SK-N-SH treated with all-trans-retinoic acid at 6 μM for 48 hours (cell line): ENCODE measurements at regions not wholly inside any gene's neighbourhood (a gene's known extent, or its start where the extent isn't known, plus 50 kb on each side); places are given as distances from the start of the nearest gene placed in this dataset.

Source experiments
- ATAC-seq: fragments of 200-7000 bp; cut with Tn5 transposase; 3 replicates; pipeline ENCODE4 v1.9.1; 2020; ENCODE audit warnings: mild to moderate bottlenecking, moderate library complexity
- ARNTL ChIP-seq: fragments of 450-650 bp; formaldehyde crosslinking; IDR thresholded peaks from 2 replicates; pipeline ENCODE4 v1.5.0; 2020; ENCODE audit warnings: low read depth, mild to moderate bottlenecking, moderate library complexity, borderline replicate concordance
- BACH2 ChIP-seq: fragments of 250-450 bp; sonication (Bioruptor Pico); IDR thresholded peaks from 2 replicates; pipeline ENCODE4 v1.9.0; 2021; ENCODE audit warnings: mild to moderate bottlenecking, borderline replicate concordance
- GLIS3 ChIP-seq: fragments of 250-450 bp; sonication (Bioruptor Pico); IDR thresholded peaks from 2 replicates; pipeline ENCODE4 v1.5.0; 2020; ENCODE audit warnings: mild to moderate bottlenecking, moderate library complexity
- ISL1 ChIP-seq: fragments of 250-450 bp; sonication (Bioruptor Pico); IDR thresholded peaks from 2 replicates; pipeline ENCODE4 v2.1.2; 2022; ENCODE audit warnings: mild to moderate bottlenecking, moderate library complexity
- OSR1 ChIP-seq: fragments of 250-450 bp; sonication (Bioruptor Pico); IDR thresholded peaks from 2 replicates; pipeline ENCODE4 v1.8.0; 2022; ENCODE audit warnings: moderate library complexity, mild to moderate bottlenecking, inconsistent platforms
- PPARA ChIP-seq: fragments of 250-450 bp; sonication (Bioruptor Pico); IDR thresholded peaks from 2 replicates; pipeline ENCODE4 v1.5.0; 2020; ENCODE audit warnings: mild to moderate bottlenecking, borderline replicate concordance
- RARB ChIP-seq: fragments of 250-450 bp; sonication (Bioruptor Pico); IDR thresholded peaks from 2 replicates; pipeline ENCODE4 v1.8.0; 2021; ENCODE audit warnings: mild to moderate bottlenecking, moderate library complexity
- SNAI2 ChIP-seq: fragments of 250-450 bp; sonication (Bioruptor Pico); IDR thresholded peaks from 2 replicates; pipeline ENCODE4 v1.5.0; 2020; ENCODE audit warnings: mild to moderate bottlenecking, moderate library complexity
- TCF4 ChIP-seq: fragments of 250-450 bp; sonication (Bioruptor Pico); IDR thresholded peaks from 2 replicates; pipeline ENCODE4 v1.8.0; 2021; ENCODE audit warnings: mild to moderate bottlenecking, moderate library complexity, borderline replicate concordance
- TOX ChIP-seq: fragments of 250-450 bp; sonication (Bioruptor Pico); IDR thresholded peaks from 2 replicates; pipeline ENCODE4 v1.8.0; 2021; ENCODE audit warnings: mild to moderate bottlenecking, moderate library complexity, borderline replicate concordance
- ZC3H10 ChIP-seq: fragments of 250-450 bp; sonication (Bioruptor Pico); IDR thresholded peaks from 2 replicates; pipeline ENCODE4 v1.5.1; 2021; ENCODE audit warnings: mild to moderate bottlenecking, moderate library complexity
- ZFP3 ChIP-seq: fragments of 250-450 bp; sonication (Bioruptor Pico); IDR thresholded peaks from 2 replicates; pipeline ENCODE4 v1.5.0; 2020; ENCODE audit warnings: mild to moderate bottlenecking, moderate library complexity
- ZNF565 ChIP-seq: fragments of 450-650 bp; formaldehyde crosslinking; conservative IDR thresholded peaks from 2 replicates; pipeline ENCODE4 v1.5.0; 2020; ENCODE audit warnings: low read depth, mild to moderate bottlenecking, moderate library complexity
- ZNF70 ChIP-seq: fragments of 450-650 bp; formaldehyde crosslinking; IDR thresholded peaks from 2 replicates; pipeline ENCODE4 v1.5.0; 2020; ENCODE audit warnings: mild to moderate bottlenecking, moderate library complexity
- ZNF8 ChIP-seq: fragments of 450-650 bp; formaldehyde crosslinking; IDR thresholded peaks from 2 replicates; pipeline ENCODE4 v1.5.0; 2020; ENCODE audit warnings: mild to moderate bottlenecking, moderate library complexity
- TF ChIP-seq, protein P1 (sequence below): fragments of 250-450 bp; sonication (Bioruptor Pico); IDR thresholded peaks from 2 replicates; pipeline ENCODE4 v1.5.0; 2020; ENCODE audit warnings: mild to moderate bottlenecking, moderate library complexity
- TF ChIP-seq, protein P2 (sequence below): fragments of 250-450 bp; sonication (Bioruptor Pico); IDR thresholded peaks from 2 replicates; pipeline ENCODE4 v1.5.1; 2020; ENCODE audit warnings: low read depth, mild to moderate bottlenecking, moderate library complexity
- TF ChIP-seq, protein P3 (sequence below): fragments of 250-450 bp; sonication (Bioruptor Pico); IDR thresholded peaks from 2 replicates; pipeline ENCODE4 v1.8.0; 2020; ENCODE audit warnings: mild to moderate bottlenecking, moderate library complexity, borderline replicate concordance
- TF ChIP-seq, protein P4 (sequence below): fragments of 250-450 bp; sonication (Bioruptor Pico); IDR thresholded peaks from 2 replicates; pipeline ENCODE4 v1.8.0; 2021; ENCODE audit warnings: low read depth, mild to moderate bottlenecking, moderate library complexity, borderline replicate concordance

DNA sequence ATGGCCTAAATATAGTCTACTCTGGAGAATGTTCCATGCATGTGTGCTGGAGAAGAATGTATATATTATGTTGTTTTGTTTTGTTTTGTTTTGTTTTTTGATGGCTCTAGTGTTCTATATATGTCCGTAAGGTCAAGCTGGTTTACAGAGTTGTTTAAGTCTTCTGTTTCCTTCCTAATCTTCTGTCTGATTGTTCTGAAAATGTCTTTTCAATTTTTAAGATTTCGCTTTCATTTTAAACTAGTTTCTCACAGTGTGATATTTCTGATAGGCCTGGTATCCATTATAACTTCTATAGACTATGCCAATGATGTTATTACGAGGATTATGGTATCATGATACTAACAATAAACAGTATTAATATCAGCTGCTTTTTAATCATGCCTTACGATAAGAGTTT lies 1126.3 kb upstream of the SORCS1 start:
- TF ChIP-seq ZC3H10 (CRISPR knock-in tag) (no peak), ZNF565 (CRISPR knock-in tag) (no peak), OSR1 (CRISPR knock-in tag) (no peak), ISL1 (CRISPR knock-in tag) (no peak), RARB (CRISPR knock-in tag) (no peak), TCF4 (no peak), ZNF8 (CRISPR knock-in tag) (no peak), BACH2 (CRISPR knock-in tag) (no peak), TOX (no peak), ZNF70 (CRISPR knock-in tag) (no peak), SNAI2 (CRISPR knock-in tag) (no peak), GLIS3 (no peak), ZFP3 (CRISPR knock-in tag) (no peak), PPARA (CRISPR knock-in tag) (no peak), ARNTL (CRISPR knock-in tag) (no peak)
- TF ChIP-seq, protein P1, sequence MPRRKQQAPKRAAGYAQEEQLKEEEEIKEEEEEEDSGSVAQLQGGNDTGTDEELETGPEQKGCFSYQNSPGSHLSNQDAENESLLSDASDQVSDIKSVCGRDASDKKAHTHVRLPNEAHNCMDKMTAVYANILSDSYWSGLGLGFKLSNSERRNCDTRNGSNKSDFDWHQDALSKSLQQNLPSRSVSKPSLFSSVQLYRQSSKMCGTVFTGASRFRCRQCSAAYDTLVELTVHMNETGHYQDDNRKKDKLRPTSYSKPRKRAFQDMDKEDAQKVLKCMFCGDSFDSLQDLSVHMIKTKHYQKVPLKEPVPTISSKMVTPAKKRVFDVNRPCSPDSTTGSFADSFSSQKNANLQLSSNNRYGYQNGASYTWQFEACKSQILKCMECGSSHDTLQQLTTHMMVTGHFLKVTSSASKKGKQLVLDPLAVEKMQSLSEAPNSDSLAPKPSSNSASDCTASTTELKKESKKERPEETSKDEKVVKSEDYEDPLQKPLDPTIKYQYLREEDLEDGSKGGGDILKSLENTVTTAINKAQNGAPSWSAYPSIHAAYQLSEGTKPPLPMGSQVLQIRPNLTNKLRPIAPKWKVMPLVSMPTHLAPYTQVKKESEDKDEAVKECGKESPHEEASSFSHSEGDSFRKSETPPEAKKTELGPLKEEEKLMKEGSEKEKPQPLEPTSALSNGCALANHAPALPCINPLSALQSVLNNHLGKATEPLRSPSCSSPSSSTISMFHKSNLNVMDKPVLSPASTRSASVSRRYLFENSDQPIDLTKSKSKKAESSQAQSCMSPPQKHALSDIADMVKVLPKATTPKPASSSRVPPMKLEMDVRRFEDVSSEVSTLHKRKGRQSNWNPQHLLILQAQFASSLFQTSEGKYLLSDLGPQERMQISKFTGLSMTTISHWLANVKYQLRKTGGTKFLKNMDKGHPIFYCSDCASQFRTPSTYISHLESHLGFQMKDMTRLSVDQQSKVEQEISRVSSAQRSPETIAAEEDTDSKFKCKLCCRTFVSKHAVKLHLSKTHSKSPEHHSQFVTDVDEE (CRISPR knock-in tag), result no peak
- TF ChIP-seq, protein P2, sequence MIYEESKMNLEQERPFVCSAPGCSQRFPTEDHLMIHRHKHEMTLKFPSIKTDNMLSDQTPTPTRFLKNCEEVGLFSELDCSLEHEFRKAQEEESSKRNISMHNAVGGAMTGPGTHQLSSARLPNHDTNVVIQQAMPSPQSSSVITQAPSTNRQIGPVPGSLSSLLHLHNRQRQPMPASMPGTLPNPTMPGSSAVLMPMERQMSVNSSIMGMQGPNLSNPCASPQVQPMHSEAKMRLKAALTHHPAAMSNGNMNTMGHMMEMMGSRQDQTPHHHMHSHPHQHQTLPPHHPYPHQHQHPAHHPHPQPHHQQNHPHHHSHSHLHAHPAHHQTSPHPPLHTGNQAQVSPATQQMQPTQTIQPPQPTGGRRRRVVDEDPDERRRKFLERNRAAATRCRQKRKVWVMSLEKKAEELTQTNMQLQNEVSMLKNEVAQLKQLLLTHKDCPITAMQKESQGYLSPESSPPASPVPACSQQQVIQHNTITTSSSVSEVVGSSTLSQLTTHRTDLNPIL (CRISPR knock-in tag), result no peak
- TF ChIP-seq, protein P3, sequence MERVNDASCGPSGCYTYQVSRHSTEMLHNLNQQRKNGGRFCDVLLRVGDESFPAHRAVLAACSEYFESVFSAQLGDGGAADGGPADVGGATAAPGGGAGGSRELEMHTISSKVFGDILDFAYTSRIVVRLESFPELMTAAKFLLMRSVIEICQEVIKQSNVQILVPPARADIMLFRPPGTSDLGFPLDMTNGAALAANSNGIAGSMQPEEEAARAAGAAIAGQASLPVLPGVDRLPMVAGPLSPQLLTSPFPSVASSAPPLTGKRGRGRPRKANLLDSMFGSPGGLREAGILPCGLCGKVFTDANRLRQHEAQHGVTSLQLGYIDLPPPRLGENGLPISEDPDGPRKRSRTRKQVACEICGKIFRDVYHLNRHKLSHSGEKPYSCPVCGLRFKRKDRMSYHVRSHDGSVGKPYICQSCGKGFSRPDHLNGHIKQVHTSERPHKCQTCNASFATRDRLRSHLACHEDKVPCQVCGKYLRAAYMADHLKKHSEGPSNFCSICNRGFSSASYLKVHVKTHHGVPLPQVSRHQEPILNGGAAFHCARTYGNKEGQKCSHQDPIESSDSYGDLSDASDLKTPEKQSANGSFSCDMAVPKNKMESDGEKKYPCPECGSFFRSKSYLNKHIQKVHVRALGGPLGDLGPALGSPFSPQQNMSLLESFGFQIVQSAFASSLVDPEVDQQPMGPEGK (CRISPR knock-in tag), result no peak
- TF ChIP-seq, protein P4, sequence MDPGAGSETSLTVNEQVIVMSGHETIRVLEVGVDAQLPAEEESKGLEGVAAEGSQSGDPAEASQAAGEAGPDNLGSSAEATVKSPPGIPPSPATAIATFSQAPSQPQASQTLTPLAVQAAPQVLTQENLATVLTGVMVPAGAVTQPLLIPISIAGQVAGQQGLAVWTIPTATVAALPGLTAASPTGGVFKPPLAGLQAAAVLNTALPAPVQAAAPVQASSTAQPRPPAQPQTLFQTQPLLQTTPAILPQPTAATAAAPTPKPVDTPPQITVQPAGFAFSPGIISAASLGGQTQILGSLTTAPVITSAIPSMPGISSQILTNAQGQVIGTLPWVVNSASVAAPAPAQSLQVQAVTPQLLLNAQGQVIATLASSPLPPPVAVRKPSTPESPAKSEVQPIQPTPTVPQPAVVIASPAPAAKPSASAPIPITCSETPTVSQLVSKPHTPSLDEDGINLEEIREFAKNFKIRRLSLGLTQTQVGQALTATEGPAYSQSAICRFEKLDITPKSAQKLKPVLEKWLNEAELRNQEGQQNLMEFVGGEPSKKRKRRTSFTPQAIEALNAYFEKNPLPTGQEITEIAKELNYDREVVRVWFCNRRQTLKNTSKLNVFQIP, result no peak
- no peak for ATAC-seq

DNA sequence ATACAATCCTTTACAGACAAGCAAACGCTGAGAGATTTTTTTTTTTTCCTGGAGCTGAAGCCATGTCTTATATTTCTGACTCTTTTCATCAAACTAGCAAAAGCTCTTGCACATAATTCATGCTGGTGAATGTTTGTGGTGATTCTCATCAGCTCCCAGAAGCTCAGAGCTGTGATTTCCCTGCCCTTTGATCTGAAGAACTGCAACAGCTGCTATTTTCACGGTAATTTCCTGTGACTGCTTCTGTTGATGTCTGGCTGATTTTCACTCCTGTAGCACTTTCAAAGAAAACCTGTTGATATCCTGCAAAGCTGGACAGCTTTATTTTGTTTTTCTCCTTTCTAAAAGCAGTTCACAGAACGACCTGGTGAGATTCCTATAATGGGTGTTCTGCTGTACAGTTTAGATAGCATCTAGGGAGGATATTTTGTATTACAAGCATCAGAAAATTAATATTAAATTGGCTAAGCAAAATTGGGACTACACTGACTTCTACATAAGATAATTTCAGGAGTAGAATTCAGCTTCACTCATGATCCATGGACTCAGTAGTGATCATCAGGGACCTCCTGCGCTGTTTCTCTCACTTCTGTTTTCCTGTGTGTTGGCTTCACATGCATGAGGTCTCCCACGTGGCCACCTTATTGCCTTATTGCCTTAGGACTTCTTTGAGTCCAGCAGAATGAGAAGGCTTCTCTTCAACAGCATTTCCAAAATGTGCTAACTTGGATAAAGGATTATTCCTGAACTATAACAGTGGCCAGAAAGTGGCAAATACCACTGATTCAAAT lies 1111.6 kb upstream of the SORCS1 start:
- TF ChIP-seq RARB (CRISPR knock-in tag) (no peak), TOX (no peak), ZNF8 (CRISPR knock-in tag) (no peak), ISL1 (CRISPR knock-in tag) (no peak)
- ATAC-seq, result no peak

DNA sequence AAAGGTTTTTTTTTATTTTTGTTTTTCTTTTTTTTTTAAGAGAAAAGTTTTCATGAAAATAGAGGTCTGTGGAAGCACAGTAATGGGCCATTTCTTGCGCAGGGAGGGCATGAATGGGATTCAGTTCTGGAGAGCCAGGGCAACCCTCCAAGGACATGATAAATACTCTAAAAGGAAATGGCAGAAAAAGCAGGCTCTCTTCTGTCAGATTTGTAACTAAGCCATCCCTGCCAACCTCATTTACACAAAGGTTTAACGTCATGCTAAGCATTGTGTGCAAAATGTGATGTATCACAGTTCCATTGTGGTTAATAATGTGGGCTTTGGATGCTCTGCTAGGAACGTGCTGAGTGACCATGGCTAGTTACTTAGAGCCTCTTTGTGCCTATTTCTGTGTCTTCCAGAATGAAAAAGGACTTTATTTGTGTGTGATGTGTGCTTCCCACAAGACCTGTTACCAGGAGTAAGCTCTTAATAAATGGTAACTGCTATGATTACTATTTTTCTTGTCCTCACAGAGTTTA lies 1095.9 kb upstream of the SORCS1 start:
- ATAC-seq, result no peak
- TF ChIP-seq TOX (no peak), ZFP3 (CRISPR knock-in tag) (no peak), OSR1 (CRISPR knock-in tag) (no peak), GLIS3 (no peak), ZNF565 (CRISPR knock-in tag) (no peak)
- TF ChIP-seq, protein P2 (CRISPR knock-in tag), result no peak
